Erythroblast (primary cell): ENCODE measurements at regions not wholly inside any gene's neighbourhood (a gene's known extent, or its start where the extent isn't known, plus 50 kb on each side); places are given as distances from the start of the nearest gene placed in this dataset.

Experiments used
- GATA1 ChIP-seq: IDR thresholded peaks from 2 replicates; pipeline ENCODE4 v1.6.1; 2011; ENCODE audit warnings: low read depth, mild to moderate bottlenecking, control low read depth, low read length, moderate library complexity
- POLR2A ChIP-seq: IDR thresholded peaks from 2 replicates; pipeline ENCODE4 v1.6.1; 2011; ENCODE audit warnings: mild to moderate bottlenecking, low read length

- TF ChIP-seq POLR2A (no peak), GATA1 (no peak)
These were observed 159.3 kb downstream of the FAM124B start for GRCh38 chr2:224242561-224242960.
